Cardiac fibroblast (primary cell): ENCODE measurements at regions not wholly inside any gene's neighbourhood (a gene's known extent, or its start where the extent isn't known, plus 50 kb on each side); places are given as distances from the start of the nearest gene placed in this dataset.

Experiments
- DNase-seq, 2 donors: peaks; one replicate each; pipeline versions ENCODE4 v3.0.0 to v3.0.0-alpha.2; 2010; ENCODE audit warnings: low read depth in 2 of 2
- H3K4me3 ChIP-seq, 2 donors: replicated peaks in 1 of 2; 1 replicate in 1 of 2; 2 replicates in 1 of 2; pipeline ENCODE4 v1.5.1; 2011; ENCODE audit warnings: low read depth in 2 of 2, low read length in 2 of 2, mild to moderate bottlenecking in 2 of 2, moderate library complexity in 1 of 2
- TF ChIP-seq, protein P1 (sequence below): IDR thresholded peaks from one replicate; pipeline ENCODE4 v1.5.1; 2011; ENCODE audit warnings: low read depth, mild to moderate bottlenecking, low read length, inconsistent platforms

DNA sequence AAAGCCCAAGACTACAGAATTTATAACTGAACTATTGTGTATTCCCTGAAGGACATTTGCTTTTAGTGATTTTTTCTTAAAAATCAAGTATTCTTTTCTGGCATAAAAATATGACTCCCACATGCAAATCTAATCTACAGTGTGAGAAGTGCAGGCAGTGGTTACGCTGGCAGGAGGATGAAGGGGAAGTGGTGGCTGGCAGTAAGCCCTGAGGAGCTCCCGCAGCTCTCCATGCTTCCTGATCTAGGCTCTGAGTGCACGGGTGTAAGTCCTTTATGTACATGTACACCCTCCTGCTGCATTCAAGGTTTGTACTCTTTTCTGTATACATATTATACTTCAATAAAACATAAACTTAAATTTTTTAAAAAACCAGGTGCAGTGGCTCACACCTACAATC, 67.5 kb upstream of the PRDX6 start:
- peak; percentile 82 to 95 for DNase-seq
- TF ChIP-seq, protein P1, sequence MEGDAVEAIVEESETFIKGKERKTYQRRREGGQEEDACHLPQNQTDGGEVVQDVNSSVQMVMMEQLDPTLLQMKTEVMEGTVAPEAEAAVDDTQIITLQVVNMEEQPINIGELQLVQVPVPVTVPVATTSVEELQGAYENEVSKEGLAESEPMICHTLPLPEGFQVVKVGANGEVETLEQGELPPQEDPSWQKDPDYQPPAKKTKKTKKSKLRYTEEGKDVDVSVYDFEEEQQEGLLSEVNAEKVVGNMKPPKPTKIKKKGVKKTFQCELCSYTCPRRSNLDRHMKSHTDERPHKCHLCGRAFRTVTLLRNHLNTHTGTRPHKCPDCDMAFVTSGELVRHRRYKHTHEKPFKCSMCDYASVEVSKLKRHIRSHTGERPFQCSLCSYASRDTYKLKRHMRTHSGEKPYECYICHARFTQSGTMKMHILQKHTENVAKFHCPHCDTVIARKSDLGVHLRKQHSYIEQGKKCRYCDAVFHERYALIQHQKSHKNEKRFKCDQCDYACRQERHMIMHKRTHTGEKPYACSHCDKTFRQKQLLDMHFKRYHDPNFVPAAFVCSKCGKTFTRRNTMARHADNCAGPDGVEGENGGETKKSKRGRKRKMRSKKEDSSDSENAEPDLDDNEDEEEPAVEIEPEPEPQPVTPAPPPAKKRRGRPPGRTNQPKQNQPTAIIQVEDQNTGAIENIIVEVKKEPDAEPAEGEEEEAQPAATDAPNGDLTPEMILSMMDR: no peak

DNA sequence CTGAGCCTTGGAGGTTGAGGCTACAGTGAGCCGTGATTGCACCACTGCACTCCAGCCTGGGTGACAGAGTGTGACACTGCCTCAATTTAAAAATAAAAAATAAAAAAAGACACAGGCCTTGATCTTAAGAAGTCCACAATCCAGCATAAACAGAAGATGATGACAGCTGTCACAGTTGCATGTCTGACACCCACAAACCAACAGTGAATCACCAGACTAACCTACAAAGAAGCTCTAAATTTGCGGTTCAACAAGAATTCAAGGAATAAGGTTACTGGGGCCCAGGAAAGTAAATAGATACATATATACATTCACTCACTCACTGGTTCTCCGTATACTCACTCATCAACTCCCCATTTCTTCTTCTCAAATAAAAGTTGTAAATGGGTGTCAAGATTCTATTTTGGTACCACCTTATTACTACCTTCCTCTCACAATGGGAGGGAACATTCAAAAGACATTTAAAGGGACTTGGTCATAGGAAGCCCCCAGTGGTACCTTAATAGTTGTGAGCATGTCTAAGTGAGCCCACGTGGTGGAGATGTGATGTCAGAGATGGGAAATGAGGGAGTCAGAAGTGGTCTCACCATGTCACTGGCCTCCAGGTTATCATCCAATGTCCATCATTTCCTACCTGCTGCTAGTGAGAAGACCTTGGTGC, 66.9 kb upstream of the PRDX6 start:
- TF ChIP-seq, protein P1: no peak
- H3K4me3 ChIP-seq: no peak overlapping the region
- peak; percentile 30 to 33 for DNase-seq

More for the DNA sequence above, 67.5 kb upstream of the PRDX6 start:
- H3K4me3 ChIP-seq: no peak overlapping the region

DNA sequence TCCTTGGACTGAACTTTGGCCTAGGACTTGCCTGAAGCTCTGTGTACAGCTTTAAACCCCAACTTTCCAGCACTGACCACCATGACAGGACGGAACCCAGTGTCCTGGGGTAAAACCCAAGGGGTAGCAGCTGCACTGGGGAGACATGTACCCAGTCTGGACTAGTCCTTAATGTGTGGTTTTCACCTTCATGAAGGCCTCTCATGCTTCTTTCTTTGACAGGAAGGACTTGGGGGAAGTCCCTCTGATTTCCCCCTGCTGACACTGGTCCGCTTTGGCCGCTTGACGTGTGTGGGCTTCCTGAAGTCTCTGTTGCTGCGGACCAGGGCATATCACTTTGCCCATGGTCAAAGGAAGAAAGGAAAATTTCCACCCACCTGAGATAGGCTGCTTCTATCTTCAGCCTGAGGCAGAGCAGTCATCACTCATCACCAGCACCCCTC, 66.3 kb upstream of the PRDX6 start:
- no peak for DNase-seq
- H3K4me3 ChIP-seq: no peak overlapping the region
- TF ChIP-seq, protein P1: no peak

DNA sequence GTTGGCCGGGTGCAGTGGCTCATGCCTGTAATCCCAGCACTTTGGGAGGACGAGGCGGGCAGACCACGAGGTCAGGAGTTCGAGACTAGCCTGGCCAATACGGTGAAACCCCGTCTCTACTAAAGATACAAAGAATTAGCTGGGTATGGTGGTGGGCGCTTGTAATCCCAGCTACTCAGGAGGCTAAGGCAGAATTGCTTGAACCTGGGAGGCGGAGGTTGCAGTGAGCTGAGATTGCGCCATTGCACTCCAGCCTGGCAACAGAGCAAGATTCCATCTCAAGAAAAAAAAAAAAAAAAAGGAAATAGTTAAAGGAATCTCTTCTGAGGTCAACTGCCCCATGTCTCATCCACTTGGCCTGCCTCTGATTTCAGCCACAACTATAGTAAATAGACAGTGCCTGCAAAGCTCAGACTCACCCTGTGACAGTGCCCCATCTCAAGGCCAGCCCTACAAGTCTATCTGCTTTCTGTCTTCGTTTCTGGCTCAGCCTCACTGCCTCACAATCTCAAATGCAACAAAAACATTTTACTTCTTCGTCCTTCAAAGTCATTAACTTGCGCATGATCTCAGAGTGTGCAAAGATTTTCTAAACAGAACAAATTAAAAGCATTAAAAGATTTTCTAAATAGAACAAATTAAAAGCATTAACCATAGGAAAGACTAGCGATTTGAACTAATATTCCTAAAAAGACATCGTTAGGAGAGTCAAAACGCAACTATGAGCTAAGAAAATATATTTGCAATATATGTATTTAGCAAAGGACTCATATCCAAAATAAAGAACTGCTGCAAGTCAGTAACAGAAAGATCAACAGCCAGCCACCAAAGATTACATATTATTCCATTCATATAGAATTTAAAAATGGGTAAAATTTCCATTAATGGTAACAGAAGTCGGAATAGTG, 65.0 kb upstream of the PRDX6 start:
- DNase-seq: peak; percentile 83 to 89
- TF ChIP-seq, protein P1: no peak
- H3K4me3 ChIP-seq: no peak overlapping the region

DNA sequence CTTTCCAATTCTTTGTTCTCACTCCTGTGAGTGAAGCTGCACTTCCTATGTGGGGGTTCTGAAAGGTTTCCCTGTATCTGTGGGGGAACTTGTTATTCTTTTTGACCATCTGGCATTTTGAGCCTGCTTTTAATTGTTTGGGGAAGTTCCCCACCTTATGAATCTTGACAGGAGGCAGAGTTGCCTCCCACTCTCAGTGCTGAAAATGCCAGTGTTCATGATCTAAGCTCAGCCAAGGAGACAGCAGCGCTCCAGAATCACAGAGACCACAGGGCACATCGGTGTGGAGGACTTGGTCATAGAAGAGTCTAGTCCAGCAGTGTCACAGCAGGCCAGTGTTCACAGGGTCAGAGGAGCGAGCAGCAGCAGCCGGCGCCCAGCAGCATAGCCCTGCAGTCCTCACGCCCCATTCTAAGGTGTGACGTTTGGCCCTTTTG, 63.8 kb upstream of the PRDX6 start:
- DNase-seq: no peak
- TF ChIP-seq, protein P1: no peak
- H3K4me3 ChIP-seq: no peak overlapping the region

DNA sequence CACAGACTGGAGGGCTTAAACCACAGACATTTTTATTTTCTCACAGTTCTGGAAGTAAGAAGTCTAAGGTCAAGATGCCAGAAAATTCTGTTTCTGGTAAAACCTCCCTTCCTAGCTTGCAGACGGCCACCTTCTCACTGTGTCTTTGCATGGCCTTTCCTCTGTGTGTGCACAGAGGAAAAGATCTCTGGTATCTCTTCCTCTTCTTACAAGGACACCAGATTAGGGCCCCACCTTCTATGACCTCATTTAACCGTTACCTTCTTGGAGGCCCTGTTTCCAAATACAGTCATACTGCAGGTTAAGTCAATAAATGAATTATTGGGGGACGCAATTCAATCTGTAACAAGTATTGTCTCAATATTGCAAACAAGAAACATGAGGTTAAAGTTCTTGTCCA, 63.0 kb upstream of the PRDX6 start:
- no peak overlapping the region for H3K4me3 ChIP-seq
- no peak for DNase-seq

More for the DNA sequence above, 63.0 kb upstream of the PRDX6 start:
- TF ChIP-seq, protein P1: no peak
